Left ventricle myocardium inferior (tissue), 1 donor: ENCODE measurements at regions not wholly inside any gene's neighbourhood (a gene's known extent, or its start where the extent isn't known, plus 50 kb on each side); places are given as distances from the start of the nearest gene placed in this dataset.

ENCODE experiments used
- DNase-seq: peaks from one replicate; pipeline ENCODE4 v3.0.0-alpha.2; 2020
- H3K27ac ChIP-seq: fragments of 200-600 bp; replicated peaks from 2 replicates; pipeline ENCODE4 v1.8.0; 2021
- H3K27me3 ChIP-seq: fragments of 200-600 bp; 2 replicates; pipeline ENCODE4 v1.8.0; 2021; ENCODE audit warnings: low read depth
- H3K36me3 ChIP-seq: fragments of 200-600 bp; 2 replicates; pipeline ENCODE4 v1.8.0; 2021
- H3K4me1 ChIP-seq: fragments of 200-600 bp; 2 replicates; pipeline ENCODE4 v1.8.0; 2021
- H3K4me3 ChIP-seq: fragments of 200-600 bp; 2 replicates; pipeline ENCODE4 v1.8.0; 2021; ENCODE audit warnings: mild to moderate bottlenecking, moderate library complexity
- H3K9me3 ChIP-seq: fragments of 200-600 bp; replicated peaks from 2 replicates; pipeline ENCODE4 v1.8.0; 2021
- CTCF ChIP-seq: fragments of 200-600 bp; IDR thresholded peaks from 2 replicates; pipeline ENCODE4 v1.8.0; 2021; ENCODE audit warnings: antibody characterized with exemption, mild to moderate bottlenecking, borderline replicate concordance
- intact Hi-C: fragments of 100-400 bp; cut with micrococcal nuclease; formaldehyde crosslinking; loops from one replicate; pipeline ENCODE4 v1.11.0; 2022
- donor health status: DM: no; HTN: yes; CAD: no; lungs with severe emphysema.

DNA sequence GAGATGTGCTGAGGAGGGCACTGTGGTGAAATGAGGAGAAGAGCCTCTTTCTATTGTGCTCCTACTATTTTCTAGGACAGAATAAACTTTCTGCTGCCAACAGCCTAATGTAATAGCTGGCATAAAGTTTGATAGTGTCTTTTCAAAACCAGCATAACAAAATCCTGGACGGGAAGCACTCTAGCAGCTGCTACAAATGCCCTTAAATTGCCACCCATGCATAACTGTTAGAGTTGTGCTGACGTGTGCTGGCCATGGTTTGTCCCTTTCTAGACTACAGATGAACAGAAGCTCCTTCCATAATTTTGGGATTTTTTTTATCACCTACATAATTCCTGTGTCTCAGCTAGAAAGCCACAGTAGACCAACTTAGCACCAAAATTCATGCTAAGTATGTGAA, 88.5 kb upstream of the DEPDC1 start:
- intact Hi-C loops: no loop called here
- Histone ChIP-seq H3K36me3 (no peaks in the 10 kb centered on the region), H3K27me3 (no peaks in the 10 kb centered on the region), H3K9me3 (peaks cover 17% of the 10 kb centered on the region), H3K4me1 (no peaks in the 10 kb centered on the region), H3K4me3 (no peak overlapping the region), H3K27ac (no peak overlapping the region)
- TF ChIP-seq CTCF: no peak
- no peak for DNase-seq

DNA sequence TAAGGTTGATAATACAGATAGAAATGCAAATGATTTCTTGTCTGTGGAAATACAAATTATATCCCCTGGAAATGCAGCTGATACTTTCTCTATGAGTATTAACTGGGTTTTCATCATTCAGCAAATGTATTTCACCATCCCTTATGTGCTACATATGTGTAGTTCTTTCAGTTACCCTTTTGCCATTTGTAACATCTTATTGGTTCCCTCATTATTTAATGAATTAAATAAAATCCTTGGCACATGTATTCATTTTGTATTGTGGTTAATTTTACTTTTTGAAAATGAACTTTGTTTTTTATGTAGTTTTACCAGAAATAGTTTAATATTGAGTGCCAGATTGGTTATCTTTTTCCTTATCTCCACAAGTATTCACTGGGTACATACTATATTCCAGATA, 89.9 kb upstream of the DEPDC1 start:
- H3K4me1 ChIP-seq: no peaks in the 10 kb centered on the region
- TF ChIP-seq CTCF: no peak
- no peaks in the 10 kb centered on the region for H3K36me3 ChIP-seq
- H3K4me3 ChIP-seq: no peak overlapping the region
- no peak for DNase-seq
- intact Hi-C loops: no loop called here
- peaks cover 17% of the 10 kb centered on the region for H3K9me3 ChIP-seq
- no peak overlapping the region for H3K27ac ChIP-seq
- no peaks in the 10 kb centered on the region for H3K27me3 ChIP-seq

GRCh38 chr1:68588304-68588703, 91.4 kb upstream of the DEPDC1 start:
- DNase-seq: no peak
- no peak for TF ChIP-seq CTCF
- Histone ChIP-seq H3K36me3 (no peaks in the 10 kb centered on the region), H3K9me3 (peaks cover 9% of the 10 kb centered on the region), H3K4me1 (no peaks in the 10 kb centered on the region), H3K27me3 (no peaks in the 10 kb centered on the region), H3K27ac (no peak overlapping the region), H3K4me3 (no peak overlapping the region)
- intact Hi-C loops: no loop called here

DNA sequence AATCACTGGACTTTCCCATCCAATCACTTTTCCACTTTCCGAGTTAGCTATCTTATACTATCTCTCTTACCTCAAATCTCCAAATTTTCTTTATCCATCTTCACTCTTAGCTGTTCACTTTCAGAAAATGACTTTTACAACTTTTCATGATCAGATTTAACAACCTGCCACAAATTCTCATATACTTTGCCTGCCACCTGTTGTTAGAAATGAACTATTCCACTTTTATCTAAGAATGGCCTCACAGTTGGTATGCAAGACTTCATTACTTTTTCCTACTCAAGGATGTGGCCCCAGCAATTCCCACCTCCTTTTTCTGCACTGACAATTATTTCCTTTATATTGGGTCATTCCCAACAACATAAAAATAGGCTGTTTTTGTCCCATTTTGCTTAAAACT, 93.6 kb upstream of the DEPDC1 start:
- no peak for DNase-seq
- Histone ChIP-seq H3K36me3 (no peaks in the 10 kb centered on the region), H3K4me1 (no peaks in the 10 kb centered on the region), H3K27me3 (no peaks in the 10 kb centered on the region), H3K9me3 (no peaks in the 10 kb centered on the region), H3K4me3 (no peak overlapping the region), H3K27ac (no peak overlapping the region)
- intact Hi-C loops: no loop called here
- TF ChIP-seq CTCF: no peak

DNA sequence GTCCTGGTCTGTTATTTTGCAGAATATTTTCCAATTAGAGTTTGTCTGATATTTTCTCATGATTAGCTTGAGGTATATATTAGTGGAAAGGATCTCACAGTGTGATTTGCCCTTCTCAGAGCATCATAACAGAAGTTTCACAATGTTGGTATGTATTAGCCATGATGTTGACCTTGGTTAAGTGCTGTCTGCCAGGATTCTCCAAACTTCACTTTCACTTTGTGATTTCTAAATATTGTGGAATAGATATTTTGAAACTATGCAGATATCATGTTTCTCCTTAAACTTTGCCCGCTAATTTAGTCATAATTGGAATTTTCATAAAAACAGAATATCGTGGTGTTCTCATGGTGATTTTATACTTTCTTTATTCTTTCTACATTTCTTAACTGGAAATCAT, 98.0 kb upstream of the DEPDC1 start:
- Histone ChIP-seq H3K4me1 (no peaks in the 10 kb centered on the region), H3K27me3 (no peaks in the 10 kb centered on the region), H3K27ac (no peak overlapping the region), H3K36me3 (no peaks in the 10 kb centered on the region), H3K9me3 (no peaks in the 10 kb centered on the region), H3K4me3 (no peak overlapping the region)
- intact Hi-C loops: no loop called here
- no peak for TF ChIP-seq CTCF
- DNase-seq: no peak
